B cell (primary cell): ENCODE measurements at regions not wholly inside any gene's neighbourhood (a gene's known extent, or its start where the extent isn't known, plus 50 kb on each side); places are given as distances from the start of the nearest gene placed in this dataset.

Experiments
- ATAC-seq: fragments of 200-7000 bp; cut with Tn5 transposase; one replicate; pipeline ENCODE4 v1.10.0; 2021; ENCODE audit warnings: low read depth, mild to moderate bottlenecking, moderate number of reproducible peaks, moderate library complexity
- CTCF ChIA-PET: fragments of 350-600 bp; sonication (Branson Sonifier 250); formaldehyde crosslinking; loops from one replicate; lab custom pipeline; 2021; ENCODE audit warnings: antibody characterized with exemption, inconsistent platforms; lab: Charles Lee
- POLR2A ChIA-PET: fragments of 350-600 bp; sonication (Branson Sonifier 250); formaldehyde crosslinking; loops from one replicate; lab custom pipeline; 2021; ENCODE audit warnings: antibody characterized with exemption; lab: Charles Lee
- DNase-seq: peaks from one replicate; pipeline ENCODE4 v3.0.0; 2013
- H2AFZ ChIP-seq: 2 replicates; pipeline ENCODE4 v1.6.1; 2012; ENCODE audit warnings: mild to moderate bottlenecking, low read depth, low read length; ENCODE audit not compliant: insufficient read depth, poor library complexity, severe bottlenecking
- H3K27ac ChIP-seq, 2 donors: 1 replicate in 1 of 2; 2 replicates in 1 of 2; pipeline ENCODE4 v1.5.1; 2012 to 2013; ENCODE audit warnings: low read length in 2 of 2, mild to moderate bottlenecking in 2 of 2, moderate library complexity in 1 of 2
- H3K27me3 ChIP-seq, 4 experiments: fragments of 200-600 bp in 1 of 4; sonication (generic) in 1 of 4; replicated peaks in 1 of 4; 1 replicate in 2 of 4; 2 replicates in 2 of 4; pipeline versions ENCODE4 v1.6.1 to v1.7.0; 2013 to 2016; ENCODE audit warnings: low read length in 3 of 4, mild to moderate bottlenecking in 2 of 4, mixed read lengths in 1 of 4, moderate library complexity in 1 of 4; ENCODE audit not compliant: insufficient read depth in 4 of 4, control insufficient read depth in 3 of 4; ENCODE audit errors: control extremely low read depth in 1 of 4
- H3K36me3 ChIP-seq, 2 experiments: replicated peaks in 1 of 2; 1 replicate in 1 of 2; 2 replicates in 1 of 2; pipeline versions ENCODE4 v1.6.1 to v1.7.1; 2013; ENCODE audit warnings: low read length in 1 of 2; ENCODE audit not compliant: insufficient read depth in 2 of 2, control insufficient read depth in 1 of 2; ENCODE audit errors: control extremely low read depth in 1 of 2, extremely low read depth in 1 of 2
- H3K4me1 ChIP-seq, 2 donors: fragments of 200-600 bp in 1 of 2; sonication (generic) in 1 of 2; 1 replicate in 1 of 2; 2 replicates in 1 of 2; pipeline versions ENCODE4 v1.5.1 to v1.6.1; 2013 to 2017; ENCODE audit warnings: low read length in 2 of 2; ENCODE audit not compliant: control insufficient read depth in 2 of 2, insufficient read depth in 2 of 2
- H3K4me2 ChIP-seq: replicated peaks from 2 replicates; pipeline ENCODE3; 2012; ENCODE audit warnings: mild to moderate bottlenecking, low read depth, low read length; ENCODE audit not compliant: poor library complexity, severe bottlenecking
- H3K4me3 ChIP-seq, 5 experiments: fragments of 200-600 bp in 1 of 5; sonication (generic) in 1 of 5; 1 replicate in 3 of 5; 2 replicates in 2 of 5; pipeline versions ENCODE4 v1.5.1 to v1.7.0; 2011 to 2016; ENCODE audit warnings: low read length in 4 of 5, mild to moderate bottlenecking in 4 of 5, low read depth in 2 of 5, control low read depth in 1 of 5, moderate library complexity in 1 of 5; ENCODE audit not compliant: insufficient read depth in 1 of 5; ENCODE audit errors: control extremely low read depth in 1 of 5, extremely low read depth in 1 of 5
- H3K79me2 ChIP-seq: fragments of 200-600 bp; sonication (generic); one replicate; pipeline ENCODE4 v1.6.0; 2016; ENCODE audit warnings: low read length; ENCODE audit not compliant: control insufficient read depth, insufficient read depth
- H3K9ac ChIP-seq: fragments of 200-600 bp; sonication (generic); 2 replicates; pipeline ENCODE4 v1.6.1; 2017; ENCODE audit warnings: mild to moderate bottlenecking, low read length, moderate library complexity
- H3K9me3 ChIP-seq, 3 donors: one replicate each; pipeline versions ENCODE4 v1.6.1 to v1.7.1; 2013; ENCODE audit warnings: low read length in 2 of 3; ENCODE audit not compliant: control insufficient read depth in 2 of 3, insufficient read depth in 1 of 3; ENCODE audit errors: control extremely low read depth in 1 of 3
- H4K20me1 ChIP-seq: 2 replicates; pipeline ENCODE4 v1.6.0; 2012; ENCODE audit warnings: mild to moderate bottlenecking, low read length; ENCODE audit not compliant: insufficient read depth, control insufficient read depth, poor library complexity, severe bottlenecking
- H3K27ac Mint-ChIP-seq: one replicate; pipeline ENCODE4 v1.8.0; 2021; ENCODE audit warnings: mixed read lengths
- H3K27me3 Mint-ChIP-seq: one replicate; pipeline ENCODE4 v1.8.0; 2021; ENCODE audit warnings: mixed read lengths
- H3K4me1 Mint-ChIP-seq: one replicate; pipeline ENCODE4 v1.8.0; 2021; ENCODE audit warnings: mixed read lengths
- H3K4me3 Mint-ChIP-seq: one replicate; pipeline ENCODE4 v1.8.0; 2021; ENCODE audit warnings: mixed read lengths
- H3K9me3 Mint-ChIP-seq: one replicate; pipeline ENCODE4 v1.8.0; 2022; ENCODE audit warnings: mixed read lengths; ENCODE audit not compliant: insufficient read depth
- CTCF ChIP-seq: fragments of 200-600 bp; IDR thresholded peaks from one replicate; pipeline ENCODE4 v1.8.0; 2022; ENCODE audit warnings: antibody characterized with exemption, mild to moderate bottlenecking
- EZH2 ChIP-seq: IDR thresholded peaks from 2 replicates; pipeline ENCODE4 v1.6.1; 2012; ENCODE audit warnings: borderline replicate concordance, low read depth, mild to moderate bottlenecking, moderate library complexity, low read length; ENCODE audit not compliant: insufficient read depth, poor library complexity, severe bottlenecking
- WGBS: methylation state at CpG from one replicate; pipeline ENCODE4 v1.1.5; 2013; ENCODE audit warnings: missing lambda C conversion rate; ENCODE audit not compliant: insufficient coverage; 5-methylcytosine and 5-hydroxymethylcytosine counted together
- intact Hi-C: fragments of 100-400 bp; cut with micrococcal nuclease; formaldehyde crosslinking; loops from one replicate; pipeline ENCODE4 v1.10.0; 2022

GRCh38 chr2:5576015-5576414 lies 116.2 kb upstream of the SOX11 start:
- no peak for TF ChIP-seq CTCF
- TF ChIP-seq EZH2: no peak
- DNase-seq (no peak), ATAC-seq (no peak)
- CTCF ChIA-PET: no interaction called here
- Histone ChIP-seq H3K4me2 (no peak overlapping the region), H4K20me1 (no peaks in the 10 kb centered on the region), H3K9ac (no peak overlapping the region), H3K27ac (no peak overlapping the region), H3K36me3 (no peaks in the 10 kb centered on the region), H3K27me3 (no peaks in the 10 kb centered on the region), H3K9me3 (peaks cover 0 to 3% (median 0%) of the 10 kb centered on the region in 3 donors), H2AFZ (no peak overlapping the region), H3K4me3 (no peak overlapping the region), H3K4me1 (no peaks in the 10 kb centered on the region), H3K79me2 (no peaks in the 10 kb centered on the region)
- intact Hi-C loops: no loop called here
- no CpG with 5 or more reads among the region's 3 CpGs for WGBS
- H3K4me1 Mint-ChIP-seq: no peaks in the 10 kb centered on the region
- POLR2A ChIA-PET: no interaction called here
- H3K27me3 Mint-ChIP-seq: no peaks in the 10 kb centered on the region
- H3K9me3 Mint-ChIP-seq: peaks cover 2% of the 10 kb centered on the region
- no peak overlapping the region for H3K4me3 Mint-ChIP-seq
- no peak overlapping the region for H3K27ac Mint-ChIP-seq

- TF ChIP-seq CTCF (no peak), EZH2 (no peak)
- no peaks in the 10 kb centered on the region for H3K36me3 ChIP-seq
- intact Hi-C loops: no loop called here
- no peaks in the 10 kb centered on the region for H3K27me3 ChIP-seq
- no peak overlapping the region for H3K4me2 ChIP-seq
- WGBS: 95% methylated on average over 8 of the region's 11 CpGs
- Mint-ChIP-seq H3K27ac (no peak overlapping the region), H3K9me3 (peaks cover 7% of the 10 kb centered on the region), H3K4me3 (no peak overlapping the region), H3K27me3 (no peaks in the 10 kb centered on the region), H3K4me1 (no peaks in the 10 kb centered on the region)
- peaks cover 0 to 3% (median 0%) of the 10 kb centered on the region in 3 donors for H3K9me3 ChIP-seq
- CTCF ChIA-PET: no interaction called here
- DNase-seq (no peak), ATAC-seq (no peak)
- H2AFZ ChIP-seq: no peak overlapping the region
- H3K4me3 ChIP-seq: no peak overlapping the region
- no peak overlapping the region for H3K27ac ChIP-seq
- H4K20me1 ChIP-seq: no peaks in the 10 kb centered on the region
- no peaks in the 10 kb centered on the region for H3K79me2 ChIP-seq
- no peaks in the 10 kb centered on the region for H3K4me1 ChIP-seq
- no peak overlapping the region for H3K9ac ChIP-seq
- POLR2A ChIA-PET: no interaction called here
Observed at GRCh38 chr2:5587766-5588165, 104.4 kb upstream of the SOX11 start.
